HG02852 (cell line): ENCODE measurements at regions not wholly inside any gene's neighbourhood (a gene's known extent, or its start where the extent isn't known, plus 50 kb on each side); places are given as distances from the start of the nearest gene placed in this dataset.
"Not testable (repeated sequence)": the region's sequence is repeated elsewhere in the genome, so short reads cannot be mapped to it uniquely, and the experiment has no call there.

Source experiments
- ATAC-seq: cut with Tn5 transposase; IDR thresholded peaks from one replicate; pipeline ENCODE4 v1.9.1; 2021; ENCODE audit warnings: mild to moderate bottlenecking, moderate library complexity; ENCODE audit not compliant: unreplicated experiment

GRCh38 chr3:65006300-65006739, 318.5 kb upstream of the ADAMTS9 start:
- no peak for ATAC-seq

GRCh38 chr3:65005486-65005885, 317.7 kb upstream of the ADAMTS9 start:
- no peak for ATAC-seq

GRCh38 chr3:65004795-65005295, 317.0 kb upstream of the ADAMTS9 start:
- ATAC-seq, result no peak

DNA sequence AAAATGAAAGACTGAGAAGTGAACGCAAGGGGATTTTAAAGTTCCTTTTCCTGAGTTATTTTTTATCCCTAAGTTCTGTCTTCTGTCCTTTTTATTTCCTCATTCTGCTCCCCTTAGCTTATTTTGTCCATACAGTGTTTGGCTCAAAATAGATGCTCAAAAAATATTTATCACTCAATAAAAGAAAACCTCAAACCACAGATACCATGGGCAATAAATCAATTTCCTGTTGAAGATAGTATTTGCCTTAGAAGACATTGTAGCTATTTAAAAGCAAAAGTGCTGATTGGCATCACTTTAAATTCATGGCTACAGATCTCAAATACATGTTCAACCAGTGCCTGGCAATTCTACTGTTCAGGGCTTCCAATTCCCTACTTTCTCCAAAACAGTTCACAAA, 316.5 kb upstream of the ADAMTS9 start:
- ATAC-seq, result no peak

DNA sequence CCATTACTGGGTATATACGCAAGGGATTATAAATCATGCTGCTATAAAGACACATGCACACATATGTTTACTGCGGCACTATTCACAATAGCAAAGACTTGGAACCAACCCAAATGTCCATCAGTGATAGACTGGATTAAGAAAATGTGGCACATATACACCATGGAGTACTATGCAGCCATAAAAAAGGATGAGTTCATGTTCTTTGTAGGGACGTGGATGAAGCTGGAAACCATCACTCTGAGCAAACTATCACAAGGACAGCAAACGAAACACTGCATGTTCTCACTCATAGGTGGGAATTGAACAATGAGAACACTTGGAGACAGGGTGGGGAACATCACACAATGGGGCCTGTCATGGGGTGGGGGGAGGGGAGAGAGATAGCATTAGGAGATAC, 313.3 kb upstream of the ADAMTS9 start:
- not testable (repeated sequence) for ATAC-seq

- no peak for ATAC-seq
Observed at GRCh38 chr3:64998317-64998716, 310.5 kb upstream of the ADAMTS9 start.

DNA sequence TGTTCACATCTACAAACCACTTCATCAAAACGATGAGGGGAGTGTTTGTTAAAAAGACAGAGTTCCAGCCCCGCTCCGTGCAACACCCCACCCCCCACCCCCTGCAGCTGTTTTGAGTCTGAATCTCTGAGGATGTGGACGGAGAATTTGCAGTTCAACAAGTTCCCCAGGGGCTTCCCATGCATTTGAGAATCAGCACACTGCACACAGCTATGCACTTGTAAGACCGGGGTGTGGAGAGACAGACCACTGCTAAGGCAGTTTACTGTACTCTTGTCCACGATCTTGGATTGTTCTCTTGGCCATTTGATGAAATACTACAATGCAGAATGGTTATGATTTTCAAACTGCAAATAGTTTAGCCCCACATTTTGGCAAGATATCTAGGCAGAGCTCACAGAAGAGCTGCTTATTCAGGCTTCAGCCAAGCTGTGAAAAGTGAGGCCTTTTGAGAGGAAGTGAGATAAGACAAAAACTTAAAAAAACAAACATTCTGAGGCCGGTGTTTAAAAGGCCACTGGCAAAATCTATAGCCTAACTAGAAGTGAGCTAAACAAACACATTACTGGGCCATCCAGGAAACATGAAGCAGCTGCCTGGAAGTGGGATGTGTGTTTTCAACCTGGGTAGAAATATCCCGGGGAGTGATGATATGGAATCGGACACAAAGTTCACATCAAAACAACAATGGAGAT, 308.2 kb upstream of the ADAMTS9 start:
- no peak for ATAC-seq

DNA sequence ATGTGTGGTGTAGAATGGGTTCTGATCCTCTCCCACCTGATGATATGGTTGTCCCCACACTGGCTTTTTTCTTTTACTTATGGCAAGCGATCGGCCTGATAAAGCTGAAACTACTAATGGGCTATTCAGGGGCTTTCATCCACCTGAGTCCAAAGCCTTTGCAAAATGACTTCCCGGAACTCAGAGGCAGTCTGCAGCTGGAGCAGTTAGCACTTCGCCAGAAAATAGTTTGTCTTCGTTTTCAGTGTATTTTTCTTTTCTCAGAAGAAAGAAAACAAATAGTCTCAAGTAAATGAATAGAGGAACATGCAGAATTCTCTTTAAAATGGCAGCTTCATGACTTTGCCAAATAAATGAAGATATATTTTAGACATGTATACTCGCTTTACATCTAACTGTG, 306.0 kb upstream of the ADAMTS9 start:
- ATAC-seq, result no peak

DNA sequence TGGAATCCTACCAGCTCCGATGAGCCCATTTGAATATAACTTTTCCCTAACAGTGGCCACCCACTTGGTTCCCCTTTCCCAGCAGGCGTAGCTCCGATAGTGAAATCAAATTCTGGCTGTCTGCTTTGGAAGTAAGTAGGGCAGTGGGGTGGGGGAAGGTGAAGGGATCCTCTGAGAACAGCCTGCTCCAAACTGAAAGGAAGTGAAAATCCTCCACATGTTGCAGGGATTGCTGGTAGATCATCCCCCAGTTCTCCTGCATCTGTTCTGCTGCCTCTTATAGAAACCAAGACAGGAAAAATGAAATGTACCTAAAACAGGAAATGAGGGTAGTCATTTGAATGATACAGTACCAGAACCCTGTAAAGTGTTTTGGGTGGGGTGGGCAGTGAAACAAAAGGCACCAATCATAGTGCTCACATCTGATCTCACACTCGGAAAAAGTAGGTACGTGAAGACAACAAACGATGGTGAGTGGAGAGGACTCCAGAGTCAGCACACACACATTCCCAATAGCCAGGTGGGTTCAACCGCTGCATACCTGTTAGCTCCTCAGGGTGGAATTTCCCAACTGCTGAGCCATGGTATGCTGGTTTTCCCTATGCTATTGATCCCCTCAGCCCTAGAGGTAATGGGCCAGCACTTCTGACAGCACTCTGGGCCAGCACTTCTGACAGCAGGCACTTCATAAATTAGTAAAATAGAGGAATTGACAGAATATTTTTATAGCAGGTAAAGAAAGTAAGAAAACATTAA, 304.9 kb upstream of the ADAMTS9 start:
- no peak for ATAC-seq

DNA sequence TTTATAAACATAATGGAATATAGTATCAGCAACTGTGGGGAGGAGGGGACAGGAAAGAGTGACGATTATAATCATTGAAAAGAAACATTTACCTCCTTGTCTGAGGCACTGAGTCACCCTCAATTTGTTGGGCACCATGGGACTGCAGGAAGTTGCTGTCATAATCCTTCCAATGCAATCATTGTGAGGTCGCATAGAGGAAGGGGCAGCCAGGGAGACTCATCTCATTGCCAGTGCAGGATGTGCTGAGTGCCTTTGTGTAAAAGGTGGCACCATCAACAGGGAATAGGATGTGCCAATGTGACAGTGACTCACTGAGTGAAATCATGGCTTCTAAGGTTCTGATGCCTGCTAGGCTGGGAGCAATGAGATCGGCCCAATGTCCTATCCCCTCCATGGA, 300.4 kb upstream of the ADAMTS9 start:
- ATAC-seq, result no peak

- ATAC-seq, result no peak
Observed at GRCh38 chr3:64987726-64988125, 299.9 kb upstream of the ADAMTS9 start.

DNA sequence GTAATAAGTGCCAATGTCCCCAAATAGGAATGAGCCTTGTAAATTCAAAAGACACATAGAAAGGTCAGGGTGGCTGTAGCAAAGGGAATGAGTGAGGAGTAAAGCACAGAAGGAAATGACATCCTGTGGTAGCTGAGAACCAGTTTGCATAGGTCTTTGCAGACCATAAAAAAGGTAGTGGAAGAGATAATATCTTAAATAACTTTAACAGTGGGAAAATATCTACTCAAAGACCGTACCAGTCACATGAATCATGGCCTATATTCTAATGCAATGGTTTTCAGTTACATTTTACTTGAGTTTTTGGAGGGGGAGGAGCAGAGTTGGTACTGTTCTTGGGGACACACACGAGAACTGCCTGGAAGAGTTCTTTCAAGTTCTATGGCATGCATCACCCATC, 297.3 kb upstream of the ADAMTS9 start:
- no peak for ATAC-seq

DNA sequence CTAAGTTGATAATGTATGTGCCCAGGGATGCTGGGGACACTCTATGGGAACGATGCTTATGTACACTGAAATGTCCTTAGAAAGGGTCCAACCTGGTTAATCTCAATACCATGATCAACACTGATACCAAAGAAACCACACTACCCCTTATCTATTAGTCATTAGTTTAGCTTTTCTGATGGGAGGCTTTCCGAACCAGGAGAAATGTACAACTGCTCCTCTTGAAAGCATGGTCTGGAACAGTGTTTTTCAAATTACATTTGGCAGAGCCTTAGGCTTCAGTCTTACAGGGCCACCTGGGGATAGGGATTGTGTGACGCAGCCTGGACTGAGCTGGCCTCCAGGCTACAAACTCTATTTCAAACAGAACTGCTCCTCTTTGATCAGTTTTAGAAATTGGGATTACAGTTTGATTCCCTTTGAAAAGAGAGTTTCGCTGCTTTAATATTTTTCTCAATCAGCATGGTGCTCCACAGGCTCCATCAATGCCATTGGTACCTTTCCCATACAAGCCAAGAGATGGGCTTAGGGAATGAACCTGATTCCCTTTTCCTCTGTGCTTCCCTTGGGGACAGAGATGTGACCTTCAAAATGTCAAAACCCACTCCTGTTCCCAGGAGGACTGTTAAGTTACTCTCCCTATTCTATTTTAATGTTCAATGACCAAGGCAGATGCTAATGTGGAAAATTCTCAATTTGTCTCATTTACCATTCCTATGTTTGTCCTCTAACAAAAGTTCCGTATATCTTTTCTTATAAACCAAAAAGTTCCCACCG, 296.0 kb upstream of the ADAMTS9 start:
- no peak for ATAC-seq

DNA sequence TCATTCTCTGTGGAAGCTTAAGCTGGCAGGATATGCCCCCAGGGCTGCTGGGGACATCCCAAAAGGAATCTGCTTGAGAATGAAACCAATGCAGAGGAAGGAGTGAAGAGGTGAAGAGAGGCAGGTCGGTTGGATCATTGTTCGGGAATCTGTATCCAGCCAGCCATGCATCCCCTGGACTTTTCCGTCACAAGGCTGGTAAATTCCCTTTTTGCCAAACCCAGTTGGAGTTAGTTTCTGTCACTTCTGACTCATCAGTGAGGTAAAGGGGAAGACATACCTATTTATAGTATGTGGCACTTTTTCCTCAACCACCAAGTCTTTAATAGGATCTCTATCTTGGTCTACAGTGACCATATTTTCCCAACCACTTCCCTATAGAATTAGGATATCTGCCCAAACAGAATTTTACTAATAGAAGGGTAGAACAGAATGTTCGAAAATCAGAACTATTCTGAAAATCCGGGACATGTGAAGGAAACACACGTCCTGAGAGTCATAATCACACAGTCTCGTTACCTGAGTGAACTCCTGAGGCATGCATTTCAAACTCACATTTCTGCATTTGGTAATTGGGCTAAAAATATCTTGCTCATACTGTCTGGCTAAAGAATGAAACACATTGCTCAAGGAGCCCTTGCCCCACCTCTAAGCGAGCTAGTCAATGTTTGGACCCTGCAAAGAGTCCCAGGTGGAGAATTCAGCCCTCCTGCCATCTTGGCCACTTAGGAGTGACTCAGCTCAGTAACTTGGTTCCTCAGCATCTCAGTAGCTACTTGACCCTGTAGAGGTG, 289.7 kb upstream of the ADAMTS9 start:
- ATAC-seq, result no peak

GRCh38 chr3:64976456-64976855, 288.7 kb upstream of the ADAMTS9 start:
- ATAC-seq, result no peak

DNA sequence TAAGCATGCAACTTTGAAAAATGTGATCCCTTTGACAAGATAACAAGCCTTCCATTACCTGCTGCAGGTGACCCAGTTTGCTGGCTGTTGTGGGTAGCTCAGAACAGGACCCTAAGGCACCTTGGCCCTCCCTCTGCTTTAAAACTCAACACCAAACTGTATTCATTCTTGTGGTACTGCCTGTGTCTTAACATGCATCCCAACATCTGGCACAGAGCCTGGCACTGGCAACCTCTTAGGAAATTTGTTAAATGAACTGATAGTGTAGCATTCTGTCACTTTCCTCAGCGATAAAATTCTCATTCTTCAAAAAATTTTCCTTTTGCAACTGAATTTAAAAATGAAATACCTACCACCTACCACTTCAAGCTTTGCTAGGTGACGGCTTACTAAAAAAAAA, 287.3 kb upstream of the ADAMTS9 start:
- ATAC-seq, result no peak

- no peak for ATAC-seq
Observed at GRCh38 chr3:64974401-64974800, 286.6 kb upstream of the ADAMTS9 start.

GRCh38 chr3:64972793-64973192, 285.0 kb upstream of the ADAMTS9 start:
- ATAC-seq, result peak; percentile 72

DNA sequence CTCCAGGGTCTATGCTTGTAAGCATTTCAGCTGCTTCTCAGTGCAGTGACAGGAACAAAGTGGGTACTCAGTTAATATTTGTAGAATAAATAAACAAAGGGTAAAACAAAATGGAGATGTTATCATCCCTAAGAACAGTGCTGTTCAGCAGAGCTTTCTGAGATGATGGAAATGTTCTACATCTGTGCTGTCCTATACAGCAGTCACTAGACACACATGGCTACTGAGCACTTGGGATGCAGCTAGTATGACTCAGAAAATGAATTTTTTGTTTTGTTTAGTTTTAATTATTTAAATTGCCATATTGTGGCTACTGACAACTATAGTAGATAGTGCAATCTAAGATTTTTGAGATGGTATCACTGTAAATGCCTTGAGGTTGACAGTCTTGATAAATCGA, 283.8 kb upstream of the ADAMTS9 start:
- no peak for ATAC-seq

GRCh38 chr3:64970634-64971033, 282.8 kb upstream of the ADAMTS9 start:
- ATAC-seq, result no peak

DNA sequence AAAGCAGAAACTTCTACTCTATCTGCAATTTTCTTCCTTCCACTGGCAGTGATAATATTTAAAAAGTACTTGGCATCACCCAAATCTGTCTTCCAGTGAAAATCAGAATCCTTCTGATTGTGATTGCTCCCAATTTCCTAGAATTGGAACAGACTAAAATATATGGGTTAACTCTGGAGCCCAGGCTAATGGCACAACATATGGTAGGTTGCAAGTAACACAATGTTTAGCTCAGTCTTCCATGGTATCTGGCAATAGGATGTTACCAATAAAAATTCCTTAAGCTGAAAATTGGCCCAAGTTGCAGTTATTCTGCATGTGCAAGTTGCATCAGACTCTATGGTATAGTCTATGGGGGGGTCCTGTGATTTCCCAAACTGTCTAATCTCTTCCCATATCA, 273.5 kb upstream of the ADAMTS9 start:
- ATAC-seq, result no peak
